Brain microvascular endothelial cell (primary cell): ENCODE measurements at regions not wholly inside any gene's neighbourhood (a gene's known extent, or its start where the extent isn't known, plus 50 kb on each side); places are given as distances from the start of the nearest gene placed in this dataset.

ENCODE experiments used
- DNase-seq: peaks from one replicate; pipeline ENCODE4 v3.0.0-alpha.2; 2020
- H3K27ac ChIP-seq: fragments of 250-450 bp; sonication (Bioruptor Pico); 2 replicates; pipeline ENCODE4 v1.5.1; 2020; ENCODE audit warnings: mild to moderate bottlenecking, moderate library complexity
- H3K27me3 ChIP-seq: fragments of 250-450 bp; sonication (Bioruptor Pico); replicated peaks from 2 replicates; pipeline ENCODE4 v1.5.1; 2020; ENCODE audit warnings: mild to moderate bottlenecking
- H3K36me3 ChIP-seq: fragments of 250-450 bp; sonication (Bioruptor Pico); replicated peaks from 2 replicates; pipeline ENCODE4 v1.5.1; 2020; ENCODE audit warnings: mild to moderate bottlenecking
- H3K4me3 ChIP-seq: 2 replicates; pipeline ENCODE4 v1.5.1; 2011; ENCODE audit warnings: low read depth, mild to moderate bottlenecking, control low read depth, low read length, moderate library complexity
- CTCF ChIP-seq: IDR thresholded peaks from 2 replicates; pipeline ENCODE4 v1.5.1; 2011; ENCODE audit warnings: low read depth, mild to moderate bottlenecking, moderate library complexity, low read length, control low read depth, inconsistent platforms; ENCODE audit errors: missing control alignments
- in situ Hi-C: cut with HindIII; loops from 2 replicates; pipeline ENCODE4 v1.10.0; 2017; ENCODE audit warnings: low sequenced_read_pairs, low pct_ligation_motif_present

- no peak for TF ChIP-seq CTCF
- Histone ChIP-seq H3K27me3 (no peaks in the 10 kb centered on the region), H3K27ac (no peak overlapping the region), H3K36me3 (no peaks in the 10 kb centered on the region), H3K4me3 (no peak overlapping the region)
- in situ Hi-C loops: no loop called here
- DNase-seq: no peak
These were observed 135.4 kb upstream of the MDM1 start for GRCh38 chr12:68467514-68467913.

GRCh38 chr12:68468036-68468435 lies 135.9 kb upstream of the MDM1 start:
- no peak overlapping the region for H3K27ac ChIP-seq
- no peak for DNase-seq
- H3K4me3 ChIP-seq: no peak overlapping the region
- H3K36me3 ChIP-seq: no peaks in the 10 kb centered on the region
- in situ Hi-C loops: no loop called here
- H3K27me3 ChIP-seq: no peaks in the 10 kb centered on the region
- TF ChIP-seq CTCF: no peak

GRCh38 chr12:68469113-68469512 lies 137.0 kb upstream of the MDM1 start:
- Histone ChIP-seq H3K27ac (no peak overlapping the region), H3K27me3 (no peaks in the 10 kb centered on the region), H3K4me3 (no peak overlapping the region), H3K36me3 (no peaks in the 10 kb centered on the region)
- DNase-seq: no peak
- no peak for TF ChIP-seq CTCF
- in situ Hi-C loops: no loop called here

GRCh38 chr12:68470664-68471328 lies 138.6 kb upstream of the MDM1 start:
- Histone ChIP-seq H3K27me3 (no peaks in the 10 kb centered on the region), H3K4me3 (no peak overlapping the region), H3K36me3 (no peaks in the 10 kb centered on the region), H3K27ac (no peak overlapping the region)
- in situ Hi-C loops: no loop called here
- DNase-seq: no peak
- no peak for TF ChIP-seq CTCF

GRCh38 chr12:68474467-68475204 lies 136.1 kb upstream of the RAP1B start:
- H3K27ac ChIP-seq: no peak overlapping the region
- in situ Hi-C loops: no loop called here
- H3K36me3 ChIP-seq: no peaks in the 10 kb centered on the region
- TF ChIP-seq CTCF: no peak
- no peak for DNase-seq
- H3K27me3 ChIP-seq: no peaks in the 10 kb centered on the region
- H3K4me3 ChIP-seq: no peak overlapping the region
